ENCODE measurements at regions not wholly inside any gene's neighbourhood (a gene's known extent, or its start where the extent isn't known, plus 50 kb on each side); places are given as distances from the start of the nearest gene placed in this dataset.

- Histone ChIP-seq H3K27me3 (no peaks in the 10 kb centered on the region), H3K36me3 (no peaks in the 10 kb centered on the region), H3K27ac (no peak overlapping the region), H3K9me3 (ENCODE audit: low read depth) (no peaks in the 10 kb centered on the region), H3K4me3 (no peak overlapping the region), H3K4me1 (ENCODE audit: low read depth) (peaks cover 9% of the 10 kb centered on the region)
- TF ChIP-seq CTCF (IDR thresholded peaks at IDR 0.05; ENCODE audit: low read depth, low read length): no peak
- no peak for DNase-seq (ENCODE audit: low read depth in 1 of 2, low spot score in 1 of 2)
These were observed 938.3 kb upstream of the IGFBP7 start for GRCh38 chr4:58048491-58048890.

- Histone ChIP-seq H3K27ac (no peak overlapping the region), H3K27me3 (no peaks in the 10 kb centered on the region), H3K36me3 (no peaks in the 10 kb centered on the region), H3K4me1 (ENCODE audit: low read depth) (no peaks in the 10 kb centered on the region), H3K4me3 (no peak overlapping the region), H3K9me3 (ENCODE audit: low read depth) (no peaks in the 10 kb centered on the region)
- no peak for TF ChIP-seq CTCF (IDR thresholded peaks at IDR 0.05; ENCODE audit: low read depth, low read length)
- no peak for DNase-seq (ENCODE audit: low read depth in 1 of 2, low spot score in 1 of 2)
These were observed 932.0 kb upstream of the IGFBP7 start for GRCh38 chr4:58042176-58042575.

- Histone ChIP-seq H3K9me3 (ENCODE audit: low read depth) (no peaks in the 10 kb centered on the region), H3K4me3 (no peak overlapping the region), H3K36me3 (no peaks in the 10 kb centered on the region), H3K27ac (no peak overlapping the region), H3K4me1 (ENCODE audit: low read depth) (no peaks in the 10 kb centered on the region), H3K27me3 (no peaks in the 10 kb centered on the region)
- no peak for DNase-seq (ENCODE audit: low read depth in 1 of 2, low spot score in 1 of 2)
- TF ChIP-seq CTCF (IDR thresholded peaks at IDR 0.05; ENCODE audit: low read depth, low read length): no peak
These were observed 883.8 kb upstream of the IGFBP7 start for GRCh38 chr4:57993944-57994343.

- DNase-seq (ENCODE audit: low read depth in 1 of 2, low spot score in 1 of 2): no peak
- TF ChIP-seq CTCF (IDR thresholded peaks at IDR 0.05; ENCODE audit: low read depth, low read length): no peak
- no peaks in the 10 kb centered on the region for H3K36me3 ChIP-seq
- no peaks in the 10 kb centered on the region for H3K4me1 ChIP-seq (ENCODE audit: low read depth)
- no peaks in the 10 kb centered on the region for H3K9me3 ChIP-seq (ENCODE audit: low read depth)
- H3K27ac ChIP-seq: no peak overlapping the region
- no peaks in the 10 kb centered on the region for H3K27me3 ChIP-seq
- no peak overlapping the region for H3K4me3 ChIP-seq
These were observed 879.2 kb upstream of the IGFBP7 start for GRCh38 chr4:57989430-57989829.

- Histone ChIP-seq H3K27ac (no peak overlapping the region), H3K27me3 (no peaks in the 10 kb centered on the region), H3K9me3 (ENCODE audit: low read depth) (no peaks in the 10 kb centered on the region), H3K4me1 (ENCODE audit: low read depth) (no peaks in the 10 kb centered on the region), H3K36me3 (no peaks in the 10 kb centered on the region), H3K4me3 (no peak overlapping the region)
- no peak for TF ChIP-seq CTCF (IDR thresholded peaks at IDR 0.05; ENCODE audit: low read depth, low read length)
- no peak for DNase-seq (ENCODE audit: low read depth in 1 of 2, low spot score in 1 of 2)
These were observed 875.0 kb upstream of the IGFBP7 start for GRCh38 chr4:57985161-57985560.

- H3K27ac ChIP-seq: no peak overlapping the region
- no peak for DNase-seq (ENCODE audit: low read depth in 1 of 2, low spot score in 1 of 2)
- no peaks in the 10 kb centered on the region for H3K27me3 ChIP-seq
- H3K4me1 ChIP-seq (ENCODE audit: low read depth): peaks cover 7% of the 10 kb centered on the region
- no peaks in the 10 kb centered on the region for H3K36me3 ChIP-seq
- no peak overlapping the region for H3K4me3 ChIP-seq
- no peaks in the 10 kb centered on the region for H3K9me3 ChIP-seq (ENCODE audit: low read depth)
- no peak for TF ChIP-seq CTCF (IDR thresholded peaks at IDR 0.05; ENCODE audit: low read depth, low read length)
These were observed 870.9 kb upstream of the IGFBP7 start for GRCh38 chr4:57981123-57981522.

All from cardiac muscle cell (in vitro differentiated cells and primary cell).